ENCODE measurements at regions not wholly inside any gene's neighbourhood (a gene's known extent, or its start where the extent isn't known, plus 50 kb on each side); places are given as distances from the start of the nearest gene placed in this dataset.

GRCh38 chr4:74613266-74613665 is 168.3 kb downstream of the AREG start:
- TF ChIP-seq POLR2A (IDR thresholded peaks at IDR 0.05): no peak
- TF ChIP-seq, protein P1, sequence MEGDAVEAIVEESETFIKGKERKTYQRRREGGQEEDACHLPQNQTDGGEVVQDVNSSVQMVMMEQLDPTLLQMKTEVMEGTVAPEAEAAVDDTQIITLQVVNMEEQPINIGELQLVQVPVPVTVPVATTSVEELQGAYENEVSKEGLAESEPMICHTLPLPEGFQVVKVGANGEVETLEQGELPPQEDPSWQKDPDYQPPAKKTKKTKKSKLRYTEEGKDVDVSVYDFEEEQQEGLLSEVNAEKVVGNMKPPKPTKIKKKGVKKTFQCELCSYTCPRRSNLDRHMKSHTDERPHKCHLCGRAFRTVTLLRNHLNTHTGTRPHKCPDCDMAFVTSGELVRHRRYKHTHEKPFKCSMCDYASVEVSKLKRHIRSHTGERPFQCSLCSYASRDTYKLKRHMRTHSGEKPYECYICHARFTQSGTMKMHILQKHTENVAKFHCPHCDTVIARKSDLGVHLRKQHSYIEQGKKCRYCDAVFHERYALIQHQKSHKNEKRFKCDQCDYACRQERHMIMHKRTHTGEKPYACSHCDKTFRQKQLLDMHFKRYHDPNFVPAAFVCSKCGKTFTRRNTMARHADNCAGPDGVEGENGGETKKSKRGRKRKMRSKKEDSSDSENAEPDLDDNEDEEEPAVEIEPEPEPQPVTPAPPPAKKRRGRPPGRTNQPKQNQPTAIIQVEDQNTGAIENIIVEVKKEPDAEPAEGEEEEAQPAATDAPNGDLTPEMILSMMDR (IDR thresholded peaks at IDR 0.05): no peak
- 60 to 61% methylated on average over 2 of the region's 2 CpGs for WGBS, 2 donors
- Histone ChIP-seq H3K4me3 (replicated peaks in 1 of 3) (no peak overlapping the region), H3K4me1 (no peaks in the 10 kb centered on the region), H3K27me3 (no peaks in the 10 kb centered on the region), H3K36me3 (no peaks in the 10 kb centered on the region), H3K27ac (no peak overlapping the region), H3K9me3 (no peaks in the 10 kb centered on the region)
- intact Hi-C loops (cut with DNase I): no loop called here
- DNase-seq: no peak

- intact Hi-C loops (cut with DNase I): no loop called here
Observed at GRCh38 chr4:74615411-74615810, 170.5 kb downstream of the AREG start.

GRCh38 chr4:74618166-74618565 is 173.2 kb downstream of the AREG start:
- no peak overlapping the region for H3K4me3 ChIP-seq (replicated peaks in 1 of 3)
- WGBS, 2 donors: 73% methylated on average over 1 of the region's 1 CpG
- no peak overlapping the region for H3K27ac ChIP-seq
- DNase-seq: no peak
- H3K36me3 ChIP-seq: no peaks in the 10 kb centered on the region
- no peaks in the 10 kb centered on the region for H3K4me1 ChIP-seq
- TF ChIP-seq POLR2A (IDR thresholded peaks at IDR 0.05): no peak
- TF ChIP-seq, protein P1 (IDR thresholded peaks at IDR 0.05): no peak
- no peaks in the 10 kb centered on the region for H3K9me3 ChIP-seq
- no peaks in the 10 kb centered on the region for H3K27me3 ChIP-seq
- intact Hi-C loops (cut with DNase I): no loop called here

More at GRCh38 chr4:74615411-74615810, 170.5 kb downstream of the AREG start:
- Histone ChIP-seq H3K4me3 (replicated peaks in 1 of 3) (no peak overlapping the region), H3K36me3 (no peaks in the 10 kb centered on the region), H3K4me1 (no peaks in the 10 kb centered on the region), H3K9me3 (no peaks in the 10 kb centered on the region), H3K27me3 (no peaks in the 10 kb centered on the region), H3K27ac (no peak overlapping the region)
- DNase-seq: no peak
- 78 to 88% methylated on average over 2 of the region's 2 CpGs for WGBS, 2 donors
- no peak for TF ChIP-seq POLR2A (IDR thresholded peaks at IDR 0.05)
- TF ChIP-seq, protein P1 (IDR thresholded peaks at IDR 0.05): no peak

- DNase-seq: no peak
- TF ChIP-seq POLR2A (IDR thresholded peaks at IDR 0.05): no peak
- TF ChIP-seq, protein P1 (IDR thresholded peaks at IDR 0.05): no peak
- H3K36me3 ChIP-seq: no peaks in the 10 kb centered on the region
- 57 to 61% methylated on average over 1 of the region's 1 CpG for WGBS, 2 donors
- no peak overlapping the region for H3K4me3 ChIP-seq (replicated peaks in 1 of 3)
- intact Hi-C loops (cut with DNase I): no loop called here
- no peaks in the 10 kb centered on the region for H3K9me3 ChIP-seq
- H3K4me1 ChIP-seq: no peaks in the 10 kb centered on the region
- H3K27ac ChIP-seq: no peak overlapping the region
- no peaks in the 10 kb centered on the region for H3K27me3 ChIP-seq
Observed at GRCh38 chr4:74618659-74619058, 173.7 kb downstream of the AREG start.

GRCh38 chr4:74619931-74620702 is 174.2 kb downstream of the BTC start:
- no peaks in the 10 kb centered on the region for H3K27me3 ChIP-seq
- DNase-seq: no peak
- no peak overlapping the region for H3K27ac ChIP-seq
- no peaks in the 10 kb centered on the region for H3K36me3 ChIP-seq
- no peaks in the 10 kb centered on the region for H3K4me1 ChIP-seq
- no peak overlapping the region for H3K4me3 ChIP-seq (replicated peaks in 1 of 3)
- TF ChIP-seq POLR2A (IDR thresholded peaks at IDR 0.05): no peak
- TF ChIP-seq, protein P1 (IDR thresholded peaks at IDR 0.05): no peak
- 62% methylated on average over 2 of the region's 2 CpGs for WGBS, 2 donors
- intact Hi-C loops (cut with DNase I): no loop called here
- H3K9me3 ChIP-seq: no peaks in the 10 kb centered on the region
